GM12864 (cell line): ENCODE measurements at regions not wholly inside any gene's neighbourhood (a gene's known extent, or its start where the extent isn't known, plus 50 kb on each side); places are given as distances from the start of the nearest gene placed in this dataset.

ENCODE experiments used
- DNase-seq: peaks from one replicate; pipeline ENCODE4 v3.0.0-alpha.2; 2011; ENCODE audit warnings: low read depth
- H3K4me3 ChIP-seq: 2 replicates; pipeline ENCODE4 v1.5.1; 2011; ENCODE audit warnings: mild to moderate bottlenecking, low read depth, low read length, control low read depth
- CTCF ChIP-seq: IDR thresholded peaks from 2 replicates; pipeline ENCODE4 v1.5.1; 2011; ENCODE audit warnings: low read depth, mild to moderate bottlenecking, moderate library complexity, low read length, control low read depth, inconsistent platforms; ENCODE audit errors: missing control alignments

DNA sequence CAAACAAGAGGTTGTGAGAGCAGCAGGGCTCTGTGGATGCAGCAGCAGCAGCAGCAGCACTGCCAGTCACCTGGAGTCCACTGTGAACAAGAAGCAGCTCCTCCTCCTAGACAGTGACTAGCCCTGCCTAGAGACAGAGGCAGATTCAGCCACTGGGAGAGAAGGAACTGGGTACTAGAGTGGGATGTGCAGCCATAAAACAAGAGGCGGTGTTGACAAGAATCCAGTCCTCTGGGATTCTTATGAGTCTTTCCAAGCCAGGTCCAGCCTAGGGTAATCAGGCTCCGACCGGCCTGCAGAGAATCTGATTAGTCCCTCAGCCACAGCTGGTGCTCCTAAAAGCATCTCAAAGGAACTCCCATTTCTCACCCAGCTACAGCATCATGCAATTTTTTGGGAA, 83.9 kb upstream of the USP47 start:
- DNase-seq: no peak
- no peak for TF ChIP-seq CTCF
- no peak overlapping the region for H3K4me3 ChIP-seq

GRCh38 chr11:11756718-11757117, 85.1 kb upstream of the USP47 start:
- no peak for TF ChIP-seq CTCF
- DNase-seq: no peak
- no peak overlapping the region for H3K4me3 ChIP-seq

- no peak overlapping the region for H3K4me3 ChIP-seq
- TF ChIP-seq CTCF: no peak
Observed at GRCh38 chr11:11755871-11756270, 85.9 kb upstream of the USP47 start.

DNA sequence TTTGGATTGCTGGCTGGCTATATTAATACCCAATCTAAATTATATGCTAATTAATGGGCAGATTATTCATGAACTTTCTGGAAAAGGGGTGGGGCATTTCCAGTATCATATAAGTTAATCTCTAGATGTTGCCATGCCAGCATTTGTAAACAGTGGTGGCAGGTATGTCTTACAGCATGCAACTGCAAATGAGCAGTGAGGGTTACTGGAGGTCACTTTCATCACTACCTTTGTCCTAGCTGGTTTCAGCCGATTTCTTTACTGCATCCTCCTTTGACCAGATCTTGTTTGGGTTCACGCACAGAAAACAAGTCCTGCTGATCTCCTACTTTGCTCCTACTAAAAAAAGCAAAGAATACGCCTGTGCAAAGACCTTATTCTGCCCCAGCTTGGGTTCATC, 89.1 kb upstream of the USP47 start:
- no peak overlapping the region for H3K4me3 ChIP-seq
- no peak for DNase-seq
- no peak for TF ChIP-seq CTCF

More at GRCh38 chr11:11755871-11756270, 85.9 kb upstream of the USP47 start:
- no peak for DNase-seq

DNA sequence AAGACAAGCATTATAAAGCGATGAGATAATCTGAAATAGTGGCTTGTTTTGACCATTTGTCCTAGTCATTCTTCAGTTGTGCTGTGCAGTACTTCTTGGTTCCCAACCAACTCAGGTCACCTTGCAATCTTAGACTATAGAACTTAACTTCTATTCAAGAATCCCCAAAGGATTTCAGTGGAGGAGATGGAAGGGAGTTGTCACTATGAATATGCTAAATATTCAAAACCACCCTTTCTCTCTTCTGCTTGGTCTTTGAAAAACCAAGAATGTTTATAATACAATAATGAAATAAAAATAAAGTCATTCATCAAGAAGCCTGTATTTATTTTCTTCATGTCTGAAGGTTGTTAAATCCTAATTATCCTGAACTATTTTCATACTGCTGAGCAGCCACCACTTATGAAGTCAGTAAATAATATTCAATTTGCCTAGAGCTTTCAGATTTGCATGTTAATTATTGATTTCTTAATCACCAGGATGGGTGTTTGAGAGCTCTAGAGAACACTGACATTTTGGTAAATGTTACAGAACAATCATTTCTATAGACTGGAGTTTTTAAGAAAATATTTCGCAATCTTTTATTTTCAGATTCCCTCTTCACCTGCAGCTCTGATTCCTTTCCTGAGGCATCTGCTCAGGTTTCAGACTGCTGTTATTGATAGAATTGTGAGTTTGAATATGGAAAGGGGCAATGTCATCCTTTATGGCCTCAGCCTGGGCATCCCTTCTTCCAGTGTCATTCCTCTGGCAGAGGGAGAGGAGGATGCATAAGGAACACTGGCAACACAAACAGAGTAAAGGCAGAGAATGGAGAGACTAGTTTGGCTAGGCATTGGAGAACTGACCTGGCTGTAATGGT, 91.5 kb upstream of the USP47 start:
- no peak overlapping the region for H3K4me3 ChIP-seq
- TF ChIP-seq CTCF: no peak
- no peak for DNase-seq

GRCh38 chr11:11748706-11749365, 92.9 kb upstream of the USP47 start:
- TF ChIP-seq CTCF: no peak
- DNase-seq: no peak
- H3K4me3 ChIP-seq: no peak overlapping the region
